M059J (cell line): ENCODE measurements at regions not wholly inside any gene's neighbourhood (a gene's known extent, or its start where the extent isn't known, plus 50 kb on each side); places are given as distances from the start of the nearest gene placed in this dataset.
"Not testable (repeated sequence)": the region's sequence is repeated elsewhere in the genome, so short reads cannot be mapped to it uniquely, and the experiment has no call there.

Source experiments
- DNase-seq: peaks from one replicate; pipeline ENCODE4 v3.0.0-alpha.2; 2012; ENCODE audit warnings: low read depth

DNA sequence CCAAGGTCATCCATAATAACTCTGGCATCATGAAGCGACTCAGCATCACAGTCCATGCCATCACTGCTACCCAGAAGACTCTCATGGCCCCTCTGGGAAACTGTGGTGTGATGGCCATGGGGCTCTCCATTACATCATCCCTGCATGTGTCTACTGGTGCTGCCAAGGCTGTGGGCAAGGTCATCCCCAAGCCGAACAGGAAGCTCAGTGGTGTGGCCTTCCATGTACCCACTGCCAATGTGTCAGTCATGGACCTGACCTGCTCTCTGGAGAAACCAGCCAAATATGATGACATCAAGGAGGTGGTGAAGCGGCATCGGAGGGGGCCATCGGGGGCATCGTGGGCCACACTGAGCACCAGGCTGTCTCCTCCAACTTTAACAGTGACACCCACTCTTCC lies 65.1 kb upstream of the ARHGAP29 start:
- DNase-seq: peak; percentile 39

DNA sequence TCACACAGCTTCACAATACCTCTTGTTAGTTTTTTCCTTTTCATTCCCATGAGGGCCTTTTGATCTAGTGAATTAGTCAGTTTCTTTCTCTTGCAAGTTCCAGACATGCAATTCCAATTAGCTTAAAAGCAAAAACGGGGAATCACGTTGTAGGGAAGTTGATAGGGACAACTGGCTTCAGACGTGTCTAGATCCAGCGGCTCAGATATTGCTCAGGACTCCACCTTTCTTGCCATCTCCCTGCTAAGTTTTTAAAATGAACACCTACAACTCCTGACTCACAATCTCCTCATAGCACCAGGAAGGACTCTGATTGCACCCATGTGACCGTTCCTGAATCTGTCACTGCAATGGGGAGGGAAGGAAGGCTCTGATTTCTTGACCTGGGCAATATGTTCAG lies 63.8 kb upstream of the ARHGAP29 start:
- peak; percentile 59 for DNase-seq

DNA sequence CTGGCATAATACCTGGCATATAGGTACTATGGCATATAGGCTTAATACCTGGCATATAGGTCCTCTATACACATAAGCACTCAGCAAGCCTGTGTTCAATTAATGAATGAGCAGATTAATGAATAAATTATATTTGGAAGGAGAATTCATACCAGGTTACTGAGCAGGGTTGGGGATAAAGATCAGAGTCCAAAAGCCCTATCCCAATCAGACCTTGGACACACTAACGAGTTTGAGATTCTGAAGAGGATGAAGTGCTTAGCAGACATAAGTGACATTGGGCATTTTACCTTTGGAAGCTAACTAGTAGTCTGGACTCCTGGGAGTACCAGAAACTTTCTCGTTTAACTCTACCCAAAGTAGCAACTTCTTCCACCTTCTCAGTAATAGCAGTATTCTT lies 63.3 kb upstream of the ARHGAP29 start:
- DNase-seq: no peak

DNA sequence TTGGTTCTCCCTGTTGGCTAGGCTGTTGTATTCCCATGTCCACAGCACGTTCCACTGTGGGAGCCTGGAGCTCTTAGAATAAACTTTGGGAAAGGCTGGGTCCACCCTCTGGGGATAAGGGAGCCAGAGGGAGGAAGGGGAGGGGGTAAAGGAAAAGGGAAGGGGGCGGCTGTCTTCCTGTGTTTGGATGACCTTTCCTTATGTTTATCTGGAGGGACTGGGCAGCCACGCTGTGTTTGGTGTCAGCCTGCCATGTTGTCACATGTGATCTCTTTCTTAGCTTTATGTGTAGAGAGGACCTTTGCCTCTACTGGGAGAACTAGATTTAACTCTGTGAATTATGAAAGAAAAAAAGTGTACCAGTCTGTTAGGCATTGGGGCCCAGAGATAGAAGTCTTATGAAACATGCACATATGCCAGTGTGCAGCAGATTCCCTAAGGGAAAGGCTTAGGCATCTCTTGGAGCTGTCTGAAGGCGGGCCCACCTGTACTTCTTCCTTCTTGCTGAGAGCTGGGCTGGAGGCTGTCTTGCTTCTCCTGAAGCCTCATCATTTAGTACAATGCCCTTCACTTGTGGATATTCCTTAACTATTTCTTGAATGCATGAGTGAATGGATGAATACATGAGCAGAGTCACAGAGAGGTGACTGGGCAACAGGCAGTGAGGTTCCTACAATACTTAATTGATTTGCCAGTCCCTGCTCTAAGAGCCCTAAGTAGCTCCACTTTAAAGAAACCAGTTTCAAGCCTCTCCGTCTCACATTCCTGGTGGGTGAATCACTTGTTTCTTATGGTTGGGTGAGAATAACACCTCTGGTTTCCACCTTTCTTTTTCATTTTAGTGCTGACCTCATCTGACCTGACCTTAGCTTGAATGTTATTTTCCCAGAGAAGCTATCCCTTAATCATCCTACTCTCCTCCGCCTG lies 62.5 kb upstream of the ARHGAP29 start:
- DNase-seq: peak; percentile 99

DNA sequence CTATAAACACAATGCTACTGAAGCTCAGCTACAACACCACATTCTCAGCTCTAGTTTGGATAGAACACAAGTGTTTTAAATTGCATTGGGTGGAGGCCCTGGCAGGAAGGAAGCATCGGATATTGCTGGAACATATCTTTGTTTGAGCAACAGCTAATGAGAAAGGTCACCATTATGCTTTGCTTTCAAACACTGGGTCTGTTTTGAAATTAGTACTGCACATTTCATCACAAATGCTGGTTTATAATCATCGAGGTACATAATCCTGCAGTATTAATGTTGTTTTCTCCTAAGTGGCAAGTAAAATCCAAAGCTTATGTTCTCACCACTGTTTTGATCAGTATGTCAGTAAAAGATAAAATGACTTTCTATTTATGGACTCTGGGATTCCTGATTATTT lies 61.5 kb upstream of the ARHGAP29 start:
- no peak for DNase-seq

DNA sequence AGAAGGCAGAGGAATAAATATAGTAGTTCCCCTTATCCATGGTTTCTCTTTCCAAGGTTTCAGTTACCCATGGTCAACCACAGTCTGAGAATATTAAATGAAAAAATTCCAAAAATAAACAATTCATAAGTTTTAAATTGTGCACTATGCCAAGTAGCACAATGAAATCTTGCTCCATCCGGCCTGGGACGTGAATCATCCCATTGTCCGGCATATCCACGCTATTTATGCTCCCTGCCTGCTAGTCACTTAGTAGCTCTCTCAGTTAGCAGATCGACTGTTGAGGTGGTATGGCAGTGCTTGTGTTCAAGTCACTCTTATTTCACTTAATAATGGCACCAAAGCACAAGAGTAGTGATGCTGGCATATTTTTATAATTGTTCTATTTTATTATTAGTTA lies 58.6 kb upstream of the ARHGAP29 start:
- peak; percentile 84 for DNase-seq

DNA sequence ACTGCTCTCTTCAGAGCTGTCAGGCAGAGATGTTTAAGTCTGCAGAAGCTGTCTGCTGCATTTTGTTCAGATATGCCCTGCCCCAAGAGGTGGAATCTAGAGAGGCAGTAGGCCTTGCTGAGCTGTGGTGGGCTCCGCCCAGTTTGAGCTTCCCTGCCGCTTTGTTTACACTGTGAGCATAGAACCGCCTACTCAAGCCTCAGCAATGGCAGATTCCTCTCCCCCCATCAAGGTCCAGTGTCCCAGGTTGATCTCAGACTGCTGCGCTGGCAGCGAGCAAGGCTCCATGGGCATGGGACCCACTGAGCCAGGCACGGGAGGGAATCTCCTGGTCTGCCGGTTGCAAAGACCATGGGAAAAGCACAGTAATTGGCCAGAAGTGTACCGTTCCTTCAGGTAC lies 55.6 kb upstream of the ARHGAP29 start:
- not testable (repeated sequence) for DNase-seq

DNA sequence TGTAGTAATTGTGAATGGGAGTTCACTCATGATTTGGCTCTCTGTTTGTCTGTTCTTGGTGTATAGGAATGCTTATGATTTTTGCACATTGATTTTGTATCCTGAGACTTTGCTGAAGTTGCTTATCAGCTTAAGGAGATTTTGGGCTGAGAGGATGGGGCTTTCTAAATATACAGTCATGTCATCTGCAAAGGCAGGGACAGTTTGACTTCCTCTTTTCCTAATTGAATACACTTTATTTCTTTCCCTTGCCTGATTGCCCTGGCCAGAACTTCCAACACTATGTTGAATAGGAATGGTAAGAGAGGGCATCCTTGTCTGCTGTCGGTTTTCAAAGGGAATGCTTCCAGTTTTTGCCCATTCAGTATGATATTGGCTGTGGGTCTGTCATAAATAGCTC lies 51.9 kb upstream of the ARHGAP29 start:
- not testable (repeated sequence) for DNase-seq
